Upper lobe of left lung (tissue), 6 donors: ENCODE measurements at regions not wholly inside any gene's neighbourhood (a gene's known extent, or its start where the extent isn't known, plus 50 kb on each side); places are given as distances from the start of the nearest gene placed in this dataset.

Source experiments
- ATAC-seq, 2 donors: fragments of 200-7000 bp; cut with Tn5 transposase; one replicate each; pipeline ENCODE4 v1.9.1; 2022; ENCODE audit warnings: mild to moderate bottlenecking in 2 of 2, moderate library complexity in 2 of 2; ENCODE audit not compliant: low FRiP score in 2 of 2
- DNase-seq, 2 donors: peaks; one replicate each; pipeline ENCODE4 v3.0.0-alpha.2; 2019 to 2020
- H3K27ac ChIP-seq, 4 donors: fragments of 200-600 bp; sonication (generic); one replicate each; pipeline ENCODE4 v1.5.1; 2016 to 2019
- H3K27me3 ChIP-seq, 4 donors: fragments of 200-600 bp; sonication (generic); one replicate each; pipeline ENCODE4 v1.5.1; 2017 to 2019
- H3K36me3 ChIP-seq, 4 donors: fragments of 200-600 bp; sonication (generic); one replicate each; pipeline ENCODE4 v1.5.1; 2016 to 2019
- H3K4me1 ChIP-seq, 4 donors: fragments of 200-600 bp; sonication (generic); one replicate each; pipeline ENCODE4 v1.5.1; 2018 to 2019
- H3K4me3 ChIP-seq, 4 donors: fragments of 200-600 bp; sonication (generic); one replicate each; pipeline ENCODE4 v1.5.1; 2017 to 2019; ENCODE audit warnings: mild to moderate bottlenecking in 2 of 4, moderate library complexity in 1 of 4
- H3K9me3 ChIP-seq, 4 donors: fragments of 200-600 bp; sonication (generic); one replicate each; pipeline ENCODE4 v1.5.1; 2018 to 2019
- CTCF ChIP-seq, 6 experiments: fragments of 450-650 bp in 4 of 6; fragments of 200-600 bp in 2 of 6; sonication (generic) in 2 of 6; IDR thresholded peaks; one replicate each; pipeline ENCODE4 v1.5.1; 2016 to 2019; ENCODE audit warnings: antibody characterized with exemption in 6 of 6
- EP300 ChIP-seq, 4 donors: sonication (generic); formaldehyde crosslinking; IDR thresholded peaks; one replicate each; pipeline ENCODE4 v1.5.1; 2017; ENCODE audit warnings: antibody characterized with exemption in 4 of 4, control low read depth in 2 of 4
- POLR2A ChIP-seq, 4 donors: fragments of 450-650 bp; IDR thresholded peaks; one replicate each; pipeline ENCODE4 v1.5.1; 2016 to 2017; ENCODE audit warnings: antibody characterized with exemption in 4 of 4, mild to moderate bottlenecking in 2 of 4
- POLR2AphosphoS5 ChIP-seq, 2 donors: sonication (generic); formaldehyde crosslinking; IDR thresholded peaks; one replicate each; pipeline ENCODE4 v1.5.1; 2017; ENCODE audit warnings: antibody characterized with exemption in 2 of 2
- whole genome bisulfite sequencing, 2 donors: methylation state at CpG; one replicate each; pipeline ENCODE4 v1.1.5; 2017 to 2018; 5-methylcytosine and 5-hydroxymethylcytosine counted together
- donor health status: DM: no; HTN: no; CAD: no; lungs with moderate emphysema.
- donor health status: DM: no; HTN: yes; CAD: no; lungs with severe emphysema.

GRCh38 chr11:39268176-39268690 lies 2191.2 kb downstream of the LRRC4C start:
- ATAC-seq = no peak
- Histone ChIP-seq H3K36me3 (no peaks in the 10 kb centered on the region), H3K9me3 (no peaks in the 10 kb centered on the region), H3K27me3 (no peaks in the 10 kb centered on the region), H3K27ac (no peak overlapping the region), H3K4me1 (no peaks in the 10 kb centered on the region), H3K4me3 (no peak overlapping the region)
- TF ChIP-seq CTCF (IDR thresholded peaks at IDR 0.05) (no peak), EP300 (IDR thresholded peaks at IDR 0.05) (no peak), POLR2A (IDR thresholded peaks at IDR 0.05) (no peak), POLR2AphosphoS5 (IDR thresholded peaks at IDR 0.05) (no peak)
- WGBS, 2 donors = 57 to 62% methylated on average over 3 of the region's 3 CpGs
- DNase-seq = no peak

GRCh38 chr11:39255648-39256047 lies 2203.8 kb downstream of the LRRC4C start:
- TF ChIP-seq CTCF (IDR thresholded peaks at IDR 0.05) = no peak
- TF ChIP-seq POLR2A (IDR thresholded peaks at IDR 0.05) = no peak
- TF ChIP-seq POLR2AphosphoS5 (IDR thresholded peaks at IDR 0.05) = no peak
- no peak for TF ChIP-seq EP300 (IDR thresholded peaks at IDR 0.05)
- Histone ChIP-seq H3K4me1 (no peaks in the 10 kb centered on the region), H3K9me3 (peaks cover 0 to 24% (median 7%) of the 10 kb centered on the region in 4 donors), H3K4me3 (no peak overlapping the region), H3K27me3 (no peaks in the 10 kb centered on the region), H3K36me3 (no peaks in the 10 kb centered on the region), H3K27ac (no peak overlapping the region)
- 100% methylated on average over 1 of the region's 1 CpG for WGBS, 2 donors
- DNase-seq (no peak), ATAC-seq (no peak)

GRCh38 chr11:39249566-39250365 lies 2209.7 kb downstream of the LRRC4C start:
- TF ChIP-seq POLR2A (IDR thresholded peaks at IDR 0.05) (no peak), CTCF (IDR thresholded peaks at IDR 0.05) (no peak), EP300 (IDR thresholded peaks at IDR 0.05) (no peak), POLR2AphosphoS5 (IDR thresholded peaks at IDR 0.05) (no peak)
- no peak for ATAC-seq
- Histone ChIP-seq H3K27ac (no peak overlapping the region), H3K9me3 (peaks cover 0 to 1% (median 0%) of the 10 kb centered on the region in 4 donors), H3K27me3 (no peaks in the 10 kb centered on the region), H3K4me1 (no peaks in the 10 kb centered on the region), H3K36me3 (no peaks in the 10 kb centered on the region), H3K4me3 (no peak overlapping the region)
- WGBS, 2 donors = 64 to 70% methylated on average over 3 of the region's 3 CpGs
- no peak for DNase-seq

GRCh38 chr11:39247570-39248137 lies 2211.8 kb downstream of the LRRC4C start:
- Histone ChIP-seq H3K36me3 (no peaks in the 10 kb centered on the region), H3K9me3 (no peaks in the 10 kb centered on the region), H3K4me3 (no peak overlapping the region), H3K27ac (no peak overlapping the region), H3K4me1 (no peaks in the 10 kb centered on the region), H3K27me3 (no peaks in the 10 kb centered on the region)
- WGBS, 2 donors = 67 to 73% methylated on average over 1 of the region's 1 CpG
- no peak for TF ChIP-seq POLR2AphosphoS5 (IDR thresholded peaks at IDR 0.05)
- TF ChIP-seq EP300 (IDR thresholded peaks at IDR 0.05) = no peak
- TF ChIP-seq POLR2A (IDR thresholded peaks at IDR 0.05) = no peak
- no peak for TF ChIP-seq CTCF (IDR thresholded peaks at IDR 0.05)
- DNase-seq (no peak), ATAC-seq (no peak)
